Aorta (tissue), 5 donors: ENCODE measurements at regions not wholly inside any gene's neighbourhood (a gene's known extent, or its start where the extent isn't known, plus 50 kb on each side); places are given as distances from the start of the nearest gene placed in this dataset.

Source experiments
- ATAC-seq: fragments of 200-7000 bp; cut with Tn5 transposase; one replicate; pipeline ENCODE4 v1.9.1; 2022; ENCODE audit warnings: moderate library complexity; ENCODE audit not compliant: low FRiP score
- DNase-seq, 2 donors: peaks; one replicate each; pipeline ENCODE4 v3.0.0-alpha.2; 2020
- H3K27ac ChIP-seq, 2 donors: one replicate each; pipeline ENCODE4 v1.5.1; 2013; ENCODE audit warnings: low read length in 2 of 2, mild to moderate bottlenecking in 2 of 2, moderate library complexity in 2 of 2, control low read depth in 1 of 2, inconsistent platforms in 1 of 2, low read depth in 1 of 2
- H3K27me3 ChIP-seq, 2 donors: one replicate each; pipeline ENCODE4 v1.6.1; 2013; ENCODE audit warnings: control low read depth in 1 of 2, low read length in 1 of 2, mild to moderate bottlenecking in 1 of 2, moderate library complexity in 1 of 2; ENCODE audit not compliant: insufficient read depth in 2 of 2, control insufficient read depth in 1 of 2
- H3K36me3 ChIP-seq, 2 donors: one replicate each; pipeline ENCODE4 v1.6.1; 2013; ENCODE audit warnings: control low read depth in 1 of 2, low read length in 1 of 2, mild to moderate bottlenecking in 1 of 2; ENCODE audit not compliant: insufficient read depth in 2 of 2, control insufficient read depth in 1 of 2
- H3K4me1 ChIP-seq, 2 donors: one replicate each; pipeline ENCODE4 v1.6.1; 2013; ENCODE audit warnings: low read length in 2 of 2, control low read depth in 1 of 2, mild to moderate bottlenecking in 1 of 2, moderate library complexity in 1 of 2; ENCODE audit not compliant: insufficient read depth in 2 of 2, control insufficient read depth in 1 of 2
- H3K4me3 ChIP-seq, 2 donors: one replicate each; pipeline ENCODE4 v1.5.1; 2013; ENCODE audit warnings: low read length in 2 of 2, control low read depth in 1 of 2, mild to moderate bottlenecking in 1 of 2
- H3K9me3 ChIP-seq: one replicate; pipeline ENCODE4 v1.6.1; 2013; ENCODE audit warnings: mild to moderate bottlenecking, low read length; ENCODE audit not compliant: control insufficient read depth
- WGBS, 2 donors: extraction: QIAGEN DNeasy Blood & Tissue Kit; methylation state at CpG; one replicate each; pipeline ENCODE4 v1.1.7; 2013; 5-methylcytosine and 5-hydroxymethylcytosine counted together
- intact Hi-C, 2 donors: fragments of 100-400 bp; cut with DNase I; formaldehyde crosslinking; loops; one replicate each; pipeline versions ENCODE4 v1.14.2 to v1.15.0; 2022
- donor health status: healthy with polysubstance abuse.
- donor health status: Bipolar disorder and iron deficiency.
- donor health status: DM: no; HTN: no; CAD: no.
- donor health status: DM: no; HTN: no; CAD: no.
- donor health status: DM: yes; HTN: yes; CAD: no.

- H3K4me3 ChIP-seq, result no peak overlapping the region
- ATAC-seq (no peak), DNase-seq (no peak)
- H3K9me3 ChIP-seq, result no peaks in the 10 kb centered on the region
- no peaks in the 10 kb centered on the region for H3K36me3 ChIP-seq
- no peak overlapping the region for H3K27ac ChIP-seq
- 74 to 77% methylated on average over 4 of the region's 4 CpGs for WGBS, 2 donors
- intact Hi-C loops, result no loop called here
- H3K4me1 ChIP-seq, result no peaks in the 10 kb centered on the region
- no peaks in the 10 kb centered on the region for H3K27me3 ChIP-seq
Measured at GRCh38 chr15:96818861-96819260, 488.4 kb downstream of the NR2F2 start.

DNA sequence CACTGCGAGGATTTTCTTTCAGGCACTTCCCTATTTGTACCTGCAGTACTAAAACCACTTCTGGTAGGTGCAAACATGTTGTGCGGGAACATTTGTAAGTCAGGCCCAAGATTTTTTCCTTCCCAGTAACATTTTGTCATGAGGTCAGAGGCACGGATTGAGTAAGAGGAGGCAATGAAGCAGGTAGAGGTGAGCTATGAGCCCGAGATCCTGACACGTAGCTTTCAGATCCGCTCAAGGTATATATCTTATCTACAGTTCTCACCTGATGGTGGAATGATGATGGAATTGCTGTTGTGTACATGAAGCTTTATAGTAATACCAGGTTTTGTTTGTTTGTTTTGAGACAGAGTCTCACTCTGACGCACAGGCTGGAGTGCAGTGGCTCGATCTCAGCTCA, 497.5 kb downstream of the NR2F2 start:
- WGBS, 2 donors, result 75 to 82% methylated on average over 8 of the region's 8 CpGs

DNA sequence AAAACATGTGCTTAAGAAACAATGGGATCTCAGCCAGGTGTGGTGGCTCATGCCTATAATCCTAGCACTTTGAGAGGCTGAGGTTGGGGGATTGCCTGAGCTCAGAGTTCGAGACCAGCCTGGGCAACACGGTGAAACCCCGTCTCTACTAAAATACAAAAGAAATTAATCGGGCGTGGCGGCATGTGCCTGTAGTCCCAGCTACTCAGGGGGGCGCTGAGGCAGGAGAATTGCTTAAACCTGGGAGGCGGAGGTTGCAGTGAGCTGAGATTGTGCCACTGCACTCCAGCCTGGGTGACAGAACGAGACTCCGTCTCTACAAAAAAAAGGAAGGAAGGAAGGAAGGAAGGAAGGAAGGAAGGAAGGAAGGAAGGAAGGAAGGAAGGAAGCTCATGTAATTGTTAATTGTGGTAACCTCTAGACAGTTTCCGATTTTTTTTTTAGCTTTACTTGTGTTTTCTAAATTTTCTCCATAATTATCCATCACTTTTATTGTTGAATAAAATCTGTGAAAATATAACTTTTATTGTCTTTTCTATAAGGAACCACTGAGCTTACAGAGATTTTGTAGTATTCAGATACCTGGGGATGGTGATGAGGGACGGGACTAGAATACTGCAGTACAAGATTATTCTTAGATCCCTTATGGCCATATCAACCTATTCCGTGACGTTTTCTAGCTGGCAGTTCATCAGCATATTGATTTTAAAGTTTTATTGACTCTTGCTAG, 506.9 kb downstream of the NR2F2 start:
- 82 to 86% methylated on average over 13 to 14 of the region's 14 CpGs for WGBS, 2 donors
- intact Hi-C loops, result no loop called here

More for the DNA sequence above, 497.5 kb downstream of the NR2F2 start:
- no peaks in the 10 kb centered on the region for H3K4me1 ChIP-seq
- H3K36me3 ChIP-seq, result no peaks in the 10 kb centered on the region
- intact Hi-C loops, result no loop called here
- no peaks in the 10 kb centered on the region for H3K9me3 ChIP-seq
- H3K4me3 ChIP-seq, result no peak overlapping the region
- DNase-seq, result no peak
- no peak overlapping the region for H3K27ac ChIP-seq
- H3K27me3 ChIP-seq, result no peaks in the 10 kb centered on the region
- ATAC-seq, result no peak

GRCh38 chr15:96838081-96838480, 507.6 kb downstream of the NR2F2 start:
- peaks cover 0 to 1% of the 10 kb centered on the region in 2 donors for H3K27me3 ChIP-seq
- peaks cover 5% of the 10 kb centered on the region for H3K9me3 ChIP-seq
- no peak overlapping the region for H3K4me3 ChIP-seq
- ATAC-seq, result no peak
- no peak for DNase-seq
- H3K27ac ChIP-seq, result no peak overlapping the region
- intact Hi-C loops, result no loop called here
- no peaks in the 10 kb centered on the region for H3K4me1 ChIP-seq
- H3K36me3 ChIP-seq, result no peaks in the 10 kb centered on the region

More for the DNA sequence above, 506.9 kb downstream of the NR2F2 start:
- H3K36me3 ChIP-seq, result no peaks in the 10 kb centered on the region
- H3K27ac ChIP-seq, result no peak overlapping the region
- peaks cover 0 to 1% of the 10 kb centered on the region in 2 donors for H3K27me3 ChIP-seq
- no peaks in the 10 kb centered on the region for H3K4me1 ChIP-seq
- no peak for DNase-seq
- no peak for ATAC-seq
- H3K9me3 ChIP-seq, result peaks cover 5% of the 10 kb centered on the region
- H3K4me3 ChIP-seq, result no peak overlapping the region

GRCh38 chr15:96849271-96849900, 518.9 kb downstream of the NR2F2 start:
- intact Hi-C loops, result no loop called here
- no peaks in the 10 kb centered on the region for H3K27me3 ChIP-seq
- H3K4me1 ChIP-seq, result no peaks in the 10 kb centered on the region
- H3K9me3 ChIP-seq, result peaks cover 6% of the 10 kb centered on the region
- no peaks in the 10 kb centered on the region for H3K36me3 ChIP-seq
- no peak for ATAC-seq
- 7 to 11% methylated on average over 11 of the region's 11 CpGs for WGBS, 2 donors
- no peak overlapping the region for H3K27ac ChIP-seq
- no peak for DNase-seq
- no peak overlapping the region for H3K4me3 ChIP-seq

- intact Hi-C loops, result no loop called here
- Histone ChIP-seq H3K27me3 (no peaks in the 10 kb centered on the region), H3K27ac (no peak overlapping the region), H3K36me3 (no peaks in the 10 kb centered on the region), H3K4me3 (no peak overlapping the region), H3K4me1 (no peaks in the 10 kb centered on the region), H3K9me3 (peaks cover 4% of the 10 kb centered on the region)
- ATAC-seq, result no peak
- 45 to 61% methylated on average over 3 of the region's 3 CpGs for WGBS, 2 donors
- DNase-seq, result peak in 1 of 2 donors; percentile 52
Measured at GRCh38 chr15:96851613-96852012, 521.1 kb downstream of the NR2F2 start.

- H3K9me3 ChIP-seq, result peaks cover 1% of the 10 kb centered on the region
- 60 to 70% methylated on average over 9 of the region's 9 CpGs for WGBS, 2 donors
- intact Hi-C loops, result no loop called here
- H3K36me3 ChIP-seq, result no peaks in the 10 kb centered on the region
- H3K4me1 ChIP-seq, result no peaks in the 10 kb centered on the region
- peaks cover 0 to 2% of the 10 kb centered on the region in 2 donors for H3K27me3 ChIP-seq
- H3K27ac ChIP-seq, result no peak overlapping the region
- ATAC-seq (no peak), DNase-seq (no peak)
- no peak overlapping the region for H3K4me3 ChIP-seq
Measured at GRCh38 chr15:96858694-96859093, 528.2 kb downstream of the NR2F2 start.

GRCh38 chr15:96860741-96861140, 530.2 kb downstream of the NR2F2 start:
- Histone ChIP-seq H3K4me1 (no peaks in the 10 kb centered on the region), H3K27me3 (peaks cover 0 to 2% of the 10 kb centered on the region in 2 donors), H3K9me3 (peaks cover 1% of the 10 kb centered on the region), H3K36me3 (no peaks in the 10 kb centered on the region), H3K27ac (no peak overlapping the region), H3K4me3 (no peak overlapping the region)
- ATAC-seq (no peak), DNase-seq (no peak)
- 49 to 56% methylated on average over 4 of the region's 4 CpGs for WGBS, 2 donors
- intact Hi-C loops, result no loop called here

DNA sequence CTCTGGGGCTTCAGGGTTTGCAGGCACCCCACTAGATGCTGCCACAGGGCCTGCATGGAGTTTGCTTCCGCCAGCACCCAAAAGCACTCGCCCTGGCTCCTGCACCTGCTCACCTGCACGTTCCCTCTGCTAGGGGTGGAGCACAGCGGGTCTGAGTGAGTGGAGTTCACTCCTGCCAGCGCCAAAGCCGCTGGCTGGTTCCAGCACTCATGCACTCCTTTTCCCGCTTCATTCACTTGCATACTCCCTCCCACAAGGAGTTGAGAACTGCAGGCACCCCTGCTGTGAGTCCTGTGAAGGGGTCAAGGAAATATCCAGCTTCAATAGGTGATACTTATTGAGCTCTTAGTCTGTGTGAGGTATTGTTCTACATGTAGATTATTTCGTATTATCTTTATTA, 537.5 kb downstream of the NR2F2 start:
- DNase-seq (no peak), ATAC-seq (no peak)
- 72 to 83% methylated on average over 8 of the region's 8 CpGs for WGBS, 2 donors
- Histone ChIP-seq H3K9me3 (peaks cover 5% of the 10 kb centered on the region), H3K4me1 (no peaks in the 10 kb centered on the region), H3K4me3 (no peak overlapping the region), H3K27ac (no peak overlapping the region), H3K27me3 (no peaks in the 10 kb centered on the region), H3K36me3 (no peaks in the 10 kb centered on the region)
- intact Hi-C loops, result no loop called here
